ENCODE measurements at regions not wholly inside any gene's neighbourhood (a gene's known extent, or its start where the extent isn't known, plus 50 kb on each side); places are given as distances from the start of the nearest gene placed in this dataset.

DNA sequence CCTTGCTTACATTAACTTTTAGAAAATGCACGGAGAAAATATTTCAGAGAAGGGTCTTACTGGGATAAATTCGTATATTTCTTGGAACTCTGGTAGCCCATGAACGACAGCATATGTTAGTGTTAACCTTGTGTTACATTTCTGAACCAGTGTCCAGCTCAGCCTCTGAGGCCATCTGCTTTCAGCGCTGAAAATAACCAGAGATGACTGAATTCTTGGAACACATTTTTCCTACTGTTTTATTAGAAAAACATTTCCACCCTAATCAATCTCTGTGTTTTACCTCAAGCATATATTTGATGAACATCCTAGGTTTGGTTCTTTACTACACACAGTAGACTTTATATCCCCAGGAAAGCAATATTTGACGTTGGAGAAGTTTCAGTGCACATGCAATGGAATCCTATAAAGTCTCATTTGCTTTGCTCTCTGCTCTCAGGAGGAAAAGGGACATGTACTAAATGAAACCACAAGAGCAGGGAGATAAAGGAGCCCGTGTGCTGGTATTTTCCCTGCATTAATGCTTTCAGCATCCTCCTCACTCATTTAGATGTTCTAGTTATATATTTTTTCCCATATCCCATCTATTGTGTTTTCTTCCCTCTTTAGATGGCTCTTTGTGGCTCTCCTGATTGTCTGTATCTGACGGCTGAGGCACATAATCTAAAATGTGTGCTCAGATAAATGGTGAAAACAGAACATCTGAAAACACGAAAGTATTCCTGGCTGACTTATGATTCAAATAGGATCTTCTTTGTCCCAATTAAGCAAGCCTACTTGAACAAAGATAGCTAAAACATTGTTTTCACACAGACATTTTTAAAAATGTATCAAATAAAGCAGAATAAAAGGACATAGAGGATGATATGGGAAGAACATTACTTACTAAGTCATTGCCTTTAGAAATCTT lies 151.7 kb upstream of the KCNMB2 start:
- TF ChIP-seq, protein P1, sequence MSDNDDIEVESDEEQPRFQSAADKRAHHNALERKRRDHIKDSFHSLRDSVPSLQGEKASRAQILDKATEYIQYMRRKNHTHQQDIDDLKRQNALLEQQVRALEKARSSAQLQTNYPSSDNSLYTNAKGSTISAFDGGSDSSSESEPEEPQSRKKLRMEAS (IDR thresholded peaks at IDR 0.05; ENCODE audit: low read depth, low read length) = no peak
- TF ChIP-seq POLR2A (IDR thresholded peaks at IDR 0.05; ENCODE audit: extremely low read depth, insufficient read length) = no peak
- TF ChIP-seq, protein P2, sequence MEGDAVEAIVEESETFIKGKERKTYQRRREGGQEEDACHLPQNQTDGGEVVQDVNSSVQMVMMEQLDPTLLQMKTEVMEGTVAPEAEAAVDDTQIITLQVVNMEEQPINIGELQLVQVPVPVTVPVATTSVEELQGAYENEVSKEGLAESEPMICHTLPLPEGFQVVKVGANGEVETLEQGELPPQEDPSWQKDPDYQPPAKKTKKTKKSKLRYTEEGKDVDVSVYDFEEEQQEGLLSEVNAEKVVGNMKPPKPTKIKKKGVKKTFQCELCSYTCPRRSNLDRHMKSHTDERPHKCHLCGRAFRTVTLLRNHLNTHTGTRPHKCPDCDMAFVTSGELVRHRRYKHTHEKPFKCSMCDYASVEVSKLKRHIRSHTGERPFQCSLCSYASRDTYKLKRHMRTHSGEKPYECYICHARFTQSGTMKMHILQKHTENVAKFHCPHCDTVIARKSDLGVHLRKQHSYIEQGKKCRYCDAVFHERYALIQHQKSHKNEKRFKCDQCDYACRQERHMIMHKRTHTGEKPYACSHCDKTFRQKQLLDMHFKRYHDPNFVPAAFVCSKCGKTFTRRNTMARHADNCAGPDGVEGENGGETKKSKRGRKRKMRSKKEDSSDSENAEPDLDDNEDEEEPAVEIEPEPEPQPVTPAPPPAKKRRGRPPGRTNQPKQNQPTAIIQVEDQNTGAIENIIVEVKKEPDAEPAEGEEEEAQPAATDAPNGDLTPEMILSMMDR (IDR thresholded peaks at IDR 0.05; ENCODE audit: low read depth, low read length) = no peak
- TF ChIP-seq MYC (IDR thresholded peaks at IDR 0.05; ENCODE audit: low read depth, low read length) = no peak
- DNase-seq (ENCODE audit: low read depth) = no peak
- H3K4me3 ChIP-seq (ENCODE audit: low read depth, low read length) = no peak overlapping the region

GRCh38 chr3:178385280-178385952 lies 150.8 kb upstream of the KCNMB2 start:
- peak; percentile 23 for DNase-seq (ENCODE audit: low read depth)
- H3K4me3 ChIP-seq (ENCODE audit: low read depth, low read length) = no peak overlapping the region
- TF ChIP-seq, protein P2 (IDR thresholded peaks at IDR 0.05; ENCODE audit: low read depth, low read length) = peak; percentile 48
- TF ChIP-seq POLR2A (IDR thresholded peaks at IDR 0.05; ENCODE audit: extremely low read depth, insufficient read length) = no peak

DNA sequence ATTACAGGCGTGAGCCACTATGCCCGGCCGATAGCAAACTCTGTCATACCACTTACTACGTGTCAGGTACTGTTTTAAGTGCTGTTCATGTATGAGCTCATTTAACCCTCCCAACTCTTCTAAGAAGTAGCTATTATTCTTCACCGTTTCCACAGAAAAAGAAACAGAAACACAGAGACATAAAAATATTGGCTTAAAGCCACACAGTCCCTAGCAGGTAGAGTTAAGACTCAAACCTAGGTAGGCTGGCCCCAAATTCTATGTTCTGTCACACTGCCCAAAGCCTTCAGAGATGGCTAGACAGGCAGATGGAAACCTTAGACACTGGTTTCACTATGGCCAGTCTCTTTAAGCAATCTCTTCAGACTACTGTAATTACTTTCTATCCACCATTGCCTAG lies 149.8 kb upstream of the KCNMB2 start:
- H3K4me3 ChIP-seq (ENCODE audit: low read depth, low read length) = no peak overlapping the region
- TF ChIP-seq POLR2A (IDR thresholded peaks at IDR 0.05; ENCODE audit: extremely low read depth, insufficient read length) (no peak), MYC (IDR thresholded peaks at IDR 0.05; ENCODE audit: low read depth, low read length) (no peak)
- TF ChIP-seq, protein P1 (IDR thresholded peaks at IDR 0.05; ENCODE audit: low read depth, low read length) = no peak
- TF ChIP-seq, protein P2 (IDR thresholded peaks at IDR 0.05; ENCODE audit: low read depth, low read length) = no peak
- DNase-seq (ENCODE audit: low read depth) = no peak

DNA sequence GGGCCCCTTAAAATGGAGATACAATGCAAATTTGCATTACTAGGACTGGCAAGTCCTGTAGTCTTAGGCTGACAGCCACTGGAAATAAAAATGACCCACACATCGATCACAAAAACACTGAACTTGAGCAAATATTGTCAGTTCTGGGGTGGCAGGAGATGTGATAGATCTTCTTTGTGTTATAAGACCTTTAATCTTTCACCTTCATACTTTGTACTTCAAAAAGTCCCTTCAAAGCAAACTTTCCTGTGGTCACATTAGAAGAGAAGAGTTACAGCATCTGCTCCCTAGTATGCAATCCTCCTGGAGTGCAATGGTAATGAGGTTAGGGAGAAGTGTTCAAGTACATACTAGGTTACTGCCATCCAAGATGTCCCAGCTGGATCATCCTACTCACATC lies 149.4 kb upstream of the KCNMB2 start:
- no peak for DNase-seq (ENCODE audit: low read depth)
- TF ChIP-seq POLR2A (IDR thresholded peaks at IDR 0.05; ENCODE audit: extremely low read depth, insufficient read length) (no peak), MYC (IDR thresholded peaks at IDR 0.05; ENCODE audit: low read depth, low read length) (no peak)
- TF ChIP-seq, protein P1 (IDR thresholded peaks at IDR 0.05; ENCODE audit: low read depth, low read length) = no peak
- no peak overlapping the region for H3K4me3 ChIP-seq (ENCODE audit: low read depth, low read length)

GRCh38 chr3:178388473-178388872 lies 147.8 kb upstream of the KCNMB2 start:
- no peak for DNase-seq (ENCODE audit: low read depth)
- no peak overlapping the region for H3K4me3 ChIP-seq (ENCODE audit: low read depth, low read length)
- no peak for TF ChIP-seq POLR2A (IDR thresholded peaks at IDR 0.05; ENCODE audit: extremely low read depth, insufficient read length)
- TF ChIP-seq MYC (IDR thresholded peaks at IDR 0.05; ENCODE audit: low read depth, low read length) = no peak
- TF ChIP-seq, protein P2 (IDR thresholded peaks at IDR 0.05; ENCODE audit: low read depth, low read length) = no peak
- TF ChIP-seq, protein P1 (IDR thresholded peaks at IDR 0.05; ENCODE audit: low read depth, low read length) = no peak

- no peak for DNase-seq (ENCODE audit: low read depth)
- H3K4me3 ChIP-seq (ENCODE audit: low read depth, low read length) = no peak overlapping the region
- TF ChIP-seq POLR2A (IDR thresholded peaks at IDR 0.05; ENCODE audit: extremely low read depth, insufficient read length) = no peak
- TF ChIP-seq, protein P2 (IDR thresholded peaks at IDR 0.05; ENCODE audit: low read depth, low read length) = no peak
- TF ChIP-seq, protein P1 (IDR thresholded peaks at IDR 0.05; ENCODE audit: low read depth, low read length) = no peak
- no peak for TF ChIP-seq MYC (IDR thresholded peaks at IDR 0.05; ENCODE audit: low read depth, low read length)
Observed at GRCh38 chr3:178389258-178389657, 147.0 kb upstream of the KCNMB2 start.
